ENCODE measurements at regions not wholly inside any gene's neighbourhood (a gene's known extent, or its start where the extent isn't known, plus 50 kb on each side); places are given as distances from the start of the nearest gene placed in this dataset.
"Not testable (repeated sequence)": the region's sequence is repeated elsewhere in the genome, so short reads cannot be mapped to it uniquely, and the experiment has no call there.

DNA sequence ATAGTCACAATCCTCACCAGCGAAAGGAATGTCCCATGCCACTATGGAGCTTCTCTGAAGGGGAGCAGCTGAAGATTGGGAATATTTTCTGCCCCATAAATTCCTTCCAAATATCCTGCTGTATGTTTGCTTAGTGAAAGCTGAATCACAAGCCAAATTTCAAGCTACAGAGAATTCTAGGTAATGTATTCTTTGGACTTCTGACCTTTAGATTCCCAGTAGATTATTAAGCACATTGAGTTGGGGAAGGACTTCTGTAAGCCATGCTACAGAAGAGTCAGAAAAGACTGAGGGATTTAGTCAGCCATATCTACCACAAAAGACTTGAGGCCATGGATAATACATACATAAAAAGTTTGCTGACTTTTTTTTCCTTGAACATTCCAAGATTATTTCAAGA lies 1342.0 kb upstream of the NUDT12 start:
- no peak for TF ChIP-seq CTCF (IDR thresholded peaks at IDR 0.05; ENCODE audit: low read depth, low read length, missing control alignments)
- no peak overlapping the region for H3K4me3 ChIP-seq (replicated peaks; ENCODE audit: low read depth, low read length)
- DNase-seq (ENCODE audit: extremely low read depth, low read depth) = no peak

- H3K4me3 ChIP-seq (replicated peaks; ENCODE audit: low read depth, low read length) = no peak overlapping the region
- DNase-seq (ENCODE audit: extremely low read depth, low read depth) = no peak
- no peak for TF ChIP-seq CTCF (IDR thresholded peaks at IDR 0.05; ENCODE audit: low read depth, low read length, missing control alignments)
Observed at GRCh38 chr5:104903941-104904340, 1341.4 kb upstream of the NUDT12 start.

- H3K4me3 ChIP-seq (replicated peaks; ENCODE audit: low read depth, low read length) = no peak overlapping the region
Observed at GRCh38 chr5:104891596-104891995, 1329.0 kb upstream of the NUDT12 start.

GRCh38 chr5:104890767-104891166 lies 1328.2 kb upstream of the NUDT12 start:
- H3K4me3 ChIP-seq (replicated peaks; ENCODE audit: low read depth, low read length) = no peak overlapping the region

More at GRCh38 chr5:104891596-104891995, 1329.0 kb upstream of the NUDT12 start:
- DNase-seq (ENCODE audit: extremely low read depth, low read depth) = no peak
- TF ChIP-seq CTCF (IDR thresholded peaks at IDR 0.05; ENCODE audit: low read depth, low read length, missing control alignments) = no peak

DNA sequence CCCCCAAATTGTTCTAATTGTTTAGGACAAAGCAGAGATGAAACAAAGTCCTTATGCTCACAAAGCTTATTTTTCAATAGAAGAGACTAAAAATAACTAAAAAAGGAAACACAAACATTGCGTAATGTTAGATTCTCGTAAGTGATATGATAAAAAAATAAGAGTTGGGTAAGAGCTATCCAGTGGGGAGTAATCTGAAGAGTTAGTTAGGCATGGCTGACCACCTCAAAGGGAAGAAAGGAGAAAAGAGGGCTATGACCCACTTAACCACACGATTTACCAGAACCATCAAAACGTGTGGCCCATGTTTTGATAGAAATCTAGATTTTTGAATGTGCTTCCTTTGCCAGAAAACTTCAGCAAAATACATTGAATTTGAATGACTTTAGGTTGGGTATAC lies 1296.8 kb upstream of the NUDT12 start:
- no peak for TF ChIP-seq CTCF (IDR thresholded peaks at IDR 0.05; ENCODE audit: low read depth, low read length, missing control alignments)
- no peak for DNase-seq (ENCODE audit: extremely low read depth, low read depth)
- no peak overlapping the region for H3K4me3 ChIP-seq (replicated peaks; ENCODE audit: low read depth, low read length)

More at GRCh38 chr5:104890767-104891166, 1328.2 kb upstream of the NUDT12 start:
- DNase-seq (ENCODE audit: extremely low read depth, low read depth) = no peak
- no peak for TF ChIP-seq CTCF (IDR thresholded peaks at IDR 0.05; ENCODE audit: low read depth, low read length, missing control alignments)

- not testable (repeated sequence) for DNase-seq (ENCODE audit: extremely low read depth, low read depth); H3K4me3 ChIP-seq (replicated peaks; ENCODE audit: low read depth, low read length)
Observed at GRCh38 chr5:104852099-104852498, 1289.5 kb upstream of the NUDT12 start.

- DNase-seq (ENCODE audit: extremely low read depth, low read depth) = no peak
- TF ChIP-seq CTCF (IDR thresholded peaks at IDR 0.05; ENCODE audit: low read depth, low read length, missing control alignments) = no peak
- no peak overlapping the region for H3K4me3 ChIP-seq (replicated peaks; ENCODE audit: low read depth, low read length)
Observed at GRCh38 chr5:104845541-104845940, 1283.0 kb upstream of the NUDT12 start.

Measured in HFF-Myc (cell line).